Mesenchymal stem cell (in vitro differentiated cells and primary cell): ENCODE measurements at regions not wholly inside any gene's neighbourhood (a gene's known extent, or its start where the extent isn't known, plus 50 kb on each side); places are given as distances from the start of the nearest gene placed in this dataset.

Experiments
- DNase-seq: peaks from one replicate; pipeline ENCODE4 v3.0.0-alpha.2; 2013
- H2AFZ ChIP-seq: one replicate; pipeline ENCODE4 v1.6.1; 2013; ENCODE audit warnings: low read depth, mild to moderate bottlenecking, control low read depth, inconsistent platforms, low read length, moderate library complexity
- H2AK5ac ChIP-seq: 2 replicates; pipeline ENCODE4 v1.6.1; 2013; ENCODE audit warnings: low read length, moderate library complexity, mild to moderate bottlenecking, inconsistent platforms; ENCODE audit not compliant: severe bottlenecking
- H2BK120ac ChIP-seq: one replicate; pipeline ENCODE4 v1.6.1; 2013; ENCODE audit warnings: low read depth, mild to moderate bottlenecking, inconsistent platforms, low read length, moderate library complexity
- H2BK12ac ChIP-seq, 2 experiments: one replicate each; pipeline ENCODE4 v1.6.1; 2013; ENCODE audit warnings: inconsistent platforms in 2 of 2, low read length in 2 of 2, mild to moderate bottlenecking in 2 of 2, moderate library complexity in 2 of 2, control low read depth in 1 of 2
- H2BK15ac ChIP-seq: one replicate; pipeline ENCODE4 v1.6.1; 2013; ENCODE audit warnings: mild to moderate bottlenecking, low read depth, inconsistent platforms; ENCODE audit not compliant: poor library complexity, severe bottlenecking
- H2BK5ac ChIP-seq: 2 replicates; pipeline ENCODE4 v1.6.1; 2013; ENCODE audit warnings: low read depth, mild to moderate bottlenecking, low read length, control low read depth, inconsistent platforms; ENCODE audit not compliant: poor library complexity, severe bottlenecking
- H3K14ac ChIP-seq, 2 experiments: one replicate each; pipeline ENCODE4 v1.6.1; 2013; ENCODE audit warnings: inconsistent platforms in 2 of 2, low read length in 2 of 2, control low read depth in 1 of 2, mild to moderate bottlenecking in 1 of 2, moderate library complexity in 1 of 2
- H3K18ac ChIP-seq, 2 experiments: one replicate each; pipeline ENCODE4 v1.6.1; 2013; ENCODE audit warnings: inconsistent platforms in 2 of 2, low read length in 2 of 2, control low read depth in 1 of 2, low read depth in 1 of 2, mild to moderate bottlenecking in 1 of 2
- H3K23ac ChIP-seq, 2 experiments: one replicate each; pipeline ENCODE4 v1.6.1; 2013; ENCODE audit warnings: inconsistent platforms in 2 of 2, low read length in 2 of 2, mild to moderate bottlenecking in 2 of 2, moderate library complexity in 2 of 2, control low read depth in 1 of 2
- H3K27ac ChIP-seq: 2 replicates; pipeline ENCODE4 v1.5.1; 2013; ENCODE audit warnings: mild to moderate bottlenecking, moderate library complexity, low read length, control low read depth, inconsistent platforms; ENCODE audit not compliant: poor library complexity, severe bottlenecking
- H3K27me3 ChIP-seq, 2 experiments: 2 replicates each; pipeline versions ENCODE4 v1.6.1 to v1.7.0; 2013; ENCODE audit warnings: low read length in 2 of 2, mild to moderate bottlenecking in 2 of 2, moderate library complexity in 2 of 2, control low read depth in 1 of 2, inconsistent platforms in 1 of 2; ENCODE audit not compliant: control insufficient read depth in 1 of 2, insufficient read depth in 1 of 2
- H3K36me3 ChIP-seq, 2 experiments: 2 replicates each; pipeline versions ENCODE4 v1.6.1 to v1.7.0; 2013; ENCODE audit warnings: low read length in 2 of 2, control low read depth in 1 of 2, inconsistent platforms in 1 of 2, low read depth in 1 of 2, mild to moderate bottlenecking in 1 of 2; ENCODE audit not compliant: insufficient read depth in 2 of 2, control insufficient read depth in 1 of 2
- H3K4ac ChIP-seq, 2 experiments: one replicate each; pipeline ENCODE4 v1.6.1; 2013; ENCODE audit warnings: inconsistent platforms in 2 of 2, low read length in 2 of 2, mild to moderate bottlenecking in 2 of 2, moderate library complexity in 2 of 2, control low read depth in 1 of 2, low read depth in 1 of 2
- H3K4me1 ChIP-seq: 2 replicates; pipeline ENCODE4 v1.6.1; 2013; ENCODE audit warnings: low read depth, low read length, control low read depth; ENCODE audit not compliant: control insufficient read depth, insufficient read depth
- H3K4me2 ChIP-seq: 2 replicates; pipeline ENCODE4 v1.6.1; 2013; ENCODE audit warnings: low read length, mild to moderate bottlenecking, inconsistent platforms; ENCODE audit not compliant: poor library complexity, severe bottlenecking
- H3K4me3 ChIP-seq, 2 experiments: 2 replicates each; pipeline versions ENCODE4 v1.5.1 to v1.7.0; 2013; ENCODE audit warnings: low read length in 2 of 2, mild to moderate bottlenecking in 2 of 2, control low read depth in 1 of 2, low read depth in 1 of 2; ENCODE audit not compliant: insufficient read depth in 1 of 2
- H3K79me1 ChIP-seq: replicated peaks from 2 replicates; pipeline ENCODE4 v1.6.1; 2013; ENCODE audit warnings: mild to moderate bottlenecking, control low read depth, low read length, inconsistent platforms; ENCODE audit not compliant: poor library complexity, severe bottlenecking
- H3K9ac ChIP-seq: 2 replicates; pipeline ENCODE4 v1.7.0; 2013; ENCODE audit warnings: mild to moderate bottlenecking, low read length, moderate library complexity
- H3K9me3 ChIP-seq: 2 replicates; pipeline ENCODE4 v1.7.0; 2013; ENCODE audit warnings: mild to moderate bottlenecking, low read length; ENCODE audit not compliant: control insufficient read depth
- H4K8ac ChIP-seq: one replicate; pipeline ENCODE4 v1.6.1; 2013; ENCODE audit warnings: inconsistent platforms, mild to moderate bottlenecking, low read length, moderate library complexity
- H4K91ac ChIP-seq: one replicate; pipeline ENCODE4 v1.6.1; 2013; ENCODE audit warnings: mild to moderate bottlenecking, low read length, inconsistent platforms
- WGBS: methylation state at CpG from one replicate; pipeline ENCODE4 v1.1.7; 2013; ENCODE audit warnings: mixed read lengths; 5-methylcytosine and 5-hydroxymethylcytosine counted together

GRCh38 chr2:216320852-216321251, 51.4 kb downstream of the MARCHF4 start:
- Histone ChIP-seq H3K79me1 (no peaks in the 10 kb centered on the region), H3K4me3 (no peak overlapping the region), H2BK15ac (no peak overlapping the region), H2BK120ac (no peak overlapping the region), H2AK5ac (no peak overlapping the region), H3K4me2 (no peak overlapping the region), H3K27me3 (no peaks in the 10 kb centered on the region), H3K9ac (no peak overlapping the region), H4K91ac (no peak overlapping the region), H2BK5ac (no peak overlapping the region), H3K14ac (no peak overlapping the region), H3K27ac (no peak overlapping the region), H2AFZ (no peak overlapping the region), H3K9me3 (no peaks in the 10 kb centered on the region), H2BK12ac (no peak overlapping the region), H3K23ac (no peak overlapping the region), H3K4me1 (peaks cover 9% of the 10 kb centered on the region), H3K36me3 (no peaks in the 10 kb centered on the region), H4K8ac (no peak overlapping the region), H3K4ac (no peak overlapping the region), H3K18ac (no peak overlapping the region)
- no peak for DNase-seq
- WGBS, result 93% methylated on average over 6 of the region's 7 CpGs

DNA sequence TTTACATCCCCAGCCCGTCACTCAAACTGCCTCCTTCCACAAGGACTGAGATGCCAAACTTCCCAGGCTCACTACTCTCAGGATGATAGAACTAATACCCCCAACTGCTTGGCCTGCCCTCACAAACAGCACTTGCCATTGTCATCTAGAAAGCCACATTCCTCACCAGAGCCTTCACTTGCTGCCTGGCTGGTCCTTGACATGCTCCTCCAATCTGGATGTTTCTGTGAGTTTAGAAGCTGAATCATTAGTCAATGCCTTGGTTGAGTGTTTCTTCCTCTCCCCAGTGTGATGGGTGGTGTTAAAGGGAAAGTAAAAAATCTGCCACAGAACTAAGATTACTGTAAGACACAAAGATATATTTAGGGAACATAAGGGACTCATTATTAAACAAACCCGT, 52.5 kb downstream of the MARCHF4 start:
- Histone ChIP-seq H2BK15ac (no peak overlapping the region), H3K27me3 (no peaks in the 10 kb centered on the region), H3K4me3 (no peak overlapping the region), H4K91ac (no peak overlapping the region), H3K23ac (no peak overlapping the region), H2AK5ac (no peak overlapping the region), H2AFZ (no peak overlapping the region), H3K4me1 (peaks cover 11% of the 10 kb centered on the region), H2BK12ac (no peak overlapping the region), H3K36me3 (no peaks in the 10 kb centered on the region), H3K4me2 (no peak overlapping the region), H4K8ac (peak overlapping the region; percentile 45), H3K27ac (no peak overlapping the region), H2BK5ac (no peak overlapping the region), H3K9ac (no peak overlapping the region), H3K9me3 (no peaks in the 10 kb centered on the region), H3K4ac (no peak overlapping the region), H3K14ac (no peak overlapping the region), H3K79me1 (no peaks in the 10 kb centered on the region), H3K18ac (no peak overlapping the region), H2BK120ac (no peak overlapping the region)
- WGBS, result 94% methylated on average over 1 of the region's 2 CpGs
- peak; percentile 52 for DNase-seq

GRCh38 chr2:216318521-216318874, 53.8 kb downstream of the MARCHF4 start:
- DNase-seq, result no peak
- H3K4me3 ChIP-seq, result peak overlapping the region in 1 of 2 experiments; percentile 23

GRCh38 chr2:216317831-216318520, 54.3 kb downstream of the MARCHF4 start:
- Histone ChIP-seq H2BK120ac (no peak overlapping the region), H3K27ac (no peak overlapping the region), H4K8ac (no peak overlapping the region), H3K79me1 (no peaks in the 10 kb centered on the region), H3K9ac (no peak overlapping the region), H3K27me3 (no peaks in the 10 kb centered on the region), H2BK12ac (peak overlapping the region in 1 of 2 experiments; percentile 68), H2AFZ (no peak overlapping the region), H2BK15ac (no peak overlapping the region), H2BK5ac (no peak overlapping the region), H3K4me1 (peaks cover 11% of the 10 kb centered on the region), H3K4ac (no peak overlapping the region), H3K4me2 (no peak overlapping the region), H3K9me3 (no peaks in the 10 kb centered on the region), H3K4me3 (peak overlapping the region in 1 of 2 experiments; percentile 23), H2AK5ac (peak overlapping the region; percentile 58), H3K14ac (no peak overlapping the region), H3K36me3 (no peaks in the 10 kb centered on the region), H3K18ac (no peak overlapping the region), H4K91ac (no peak overlapping the region), H3K23ac (no peak overlapping the region)
- no peak for DNase-seq
- 76% methylated on average over 9 of the region's 9 CpGs for WGBS

More at GRCh38 chr2:216318521-216318874, 53.8 kb downstream of the MARCHF4 start:
- Histone ChIP-seq H2BK12ac (peak overlapping the region in 1 of 2 experiments; percentile 31), H3K27me3 (no peaks in the 10 kb centered on the region), H2BK5ac (no peak overlapping the region), H2AK5ac (peak overlapping the region; percentile 67), H3K4ac (no peak overlapping the region), H2AFZ (no peak overlapping the region), H3K9ac (no peak overlapping the region), H2BK15ac (peak overlapping the region; percentile 74), H4K91ac (no peak overlapping the region), H2BK120ac (no peak overlapping the region), H3K14ac (no peak overlapping the region), H3K36me3 (no peaks in the 10 kb centered on the region), H3K79me1 (no peaks in the 10 kb centered on the region), H3K18ac (no peak overlapping the region), H3K23ac (no peak overlapping the region), H3K27ac (no peak overlapping the region), H3K4me1 (peaks cover 11% of the 10 kb centered on the region), H3K9me3 (no peaks in the 10 kb centered on the region), H4K8ac (peak overlapping the region; percentile 47), H3K4me2 (no peak overlapping the region)
- no CpG with 5 or more reads among the region's 2 CpGs for WGBS
